ENCODE measurements at regions not wholly inside any gene's neighbourhood (a gene's known extent, or its start where the extent isn't known, plus 50 kb on each side); places are given as distances from the start of the nearest gene placed in this dataset.

GRCh38 chr21:39078322-39079065, 104.8 kb downstream of the PSMG1 start:
- TF ChIP-seq EZH2 (IDR thresholded peaks at IDR 0.05; ENCODE audit: insufficient read depth, poor library complexity, severe bottlenecking) (no peak), EZH2phosphoT487 (IDR thresholded peaks at IDR 0.05; ENCODE audit: insufficient read depth, low read depth) (no peak)

Measured in GM23248 (cell line).